Endothelial cell of umbilical vein (primary cell): ENCODE measurements at regions not wholly inside any gene's neighbourhood (a gene's known extent, or its start where the extent isn't known, plus 50 kb on each side); places are given as distances from the start of the nearest gene placed in this dataset.

Source experiments
- BruUV-seq: library from RNA; stranded (reverse); fragments of 400-500 nt; replicated peaks from 2 replicates; lab custom pipeline; 2021; lab: Mats Ljungman, UMichigan
- CTCF ChIA-PET: fragments of 300-600, 350-600 bp; sonication (Branson Sonifier 250); formaldehyde crosslinking; loops from one replicate; lab custom pipeline; 2021; ENCODE audit warnings: antibody characterized with exemption, inconsistent platforms; lab: Charles Lee
- POLR2A ChIA-PET: fragments of 300-600, 350-600 bp; sonication (Branson Sonifier 250); formaldehyde crosslinking; loops from one replicate; lab custom pipeline; 2021; ENCODE audit warnings: antibody characterized with exemption, inconsistent platforms; lab: Charles Lee
- DNase-seq: peaks from one replicate; pipeline ENCODE4 v3.0.0-alpha.2; 2011; ENCODE audit warnings: low read depth, low spot score
- FAIRE-seq: peaks from 2 replicates; lab custom pipeline; 2011; peaks lifted over from hg19 to GRCh38; lab: Jason Lieb, UNC
- H2AFZ ChIP-seq: 2 replicates; pipeline ENCODE4 v1.6.0; 2012; ENCODE audit warnings: low read depth, low read length, control low read depth, inconsistent platforms
- H3K27ac ChIP-seq: 2 replicates; pipeline ENCODE4 v1.5.1; 2011; ENCODE audit warnings: low read depth, mild to moderate bottlenecking, control low read depth, low read length, moderate library complexity; ENCODE audit not compliant: insufficient read depth
- H3K27me3 ChIP-seq, 2 experiments: 2 replicates each; pipeline versions ENCODE4 v1.6.0 to v1.6.1; 2011; ENCODE audit warnings: low read length in 2 of 2, mixed read lengths in 1 of 2; ENCODE audit not compliant: control insufficient read depth in 2 of 2, insufficient read depth in 2 of 2
- H3K36me3 ChIP-seq, 2 experiments: 2 replicates in 1 of 2; 3 replicates in 1 of 2; pipeline ENCODE4 v1.5.1; 2011; ENCODE audit warnings: low read length in 2 of 2, mild to moderate bottlenecking in 1 of 2, moderate library complexity in 1 of 2; ENCODE audit not compliant: control insufficient read depth in 2 of 2, insufficient read depth in 2 of 2; ENCODE audit errors: extremely low read depth in 1 of 2
- H3K4me1 ChIP-seq: 3 replicates; pipeline ENCODE4 v1.5.1; 2011; ENCODE audit warnings: mild to moderate bottlenecking, low read length; ENCODE audit not compliant: control insufficient read depth, insufficient read depth; ENCODE audit errors: extremely low read depth
- H3K4me2 ChIP-seq: 2 replicates; pipeline ENCODE4 v1.6.1; 2011; ENCODE audit warnings: low read length, control low read depth, mixed read lengths; ENCODE audit not compliant: insufficient read depth
- H3K4me3 ChIP-seq, 3 experiments: fragments of 200-600 bp in 1 of 3; sonication (generic), shearing (Covaris generic) in 1 of 3; replicated peaks in 1 of 3; 2 replicates each; pipeline ENCODE4 v1.5.1; 2011 to 2016; ENCODE audit warnings: control low read depth in 3 of 3, low read length in 3 of 3, mild to moderate bottlenecking in 2 of 3, inconsistent platforms in 1 of 3, low read depth in 1 of 3, moderate library complexity in 1 of 3; ENCODE audit not compliant: insufficient read depth in 1 of 3
- H3K79me2 ChIP-seq: 2 replicates; pipeline ENCODE4 v1.6.0; 2012; ENCODE audit warnings: low read length, inconsistent platforms; ENCODE audit not compliant: control insufficient read depth, insufficient read depth
- H3K9ac ChIP-seq: replicated peaks from 2 replicates; pipeline ENCODE3; 2011; ENCODE audit warnings: low read length, control low read depth; ENCODE audit not compliant: insufficient read depth; ENCODE audit errors: extremely low read depth
- H3K9me1 ChIP-seq: replicated peaks from 3 replicates; pipeline ENCODE4 v1.6.0; 2011; ENCODE audit warnings: mild to moderate bottlenecking, low read length; ENCODE audit not compliant: control insufficient read depth, insufficient read depth; ENCODE audit errors: extremely low read depth
- H3K9me3 ChIP-seq: replicated peaks from 2 replicates; pipeline ENCODE4 v1.5.1; 2012; ENCODE audit warnings: low read length, inconsistent platforms; ENCODE audit not compliant: control insufficient read depth, insufficient read depth
- H4K20me1 ChIP-seq: replicated peaks from 2 replicates; pipeline ENCODE3; 2011; ENCODE audit warnings: mild to moderate bottlenecking, low read length; ENCODE audit not compliant: control insufficient read depth, insufficient read depth; ENCODE audit errors: extremely low read depth
- EZH2 ChIP-seq: IDR thresholded peaks from 2 replicates; pipeline ENCODE4 v1.6.1; 2012; ENCODE audit warnings: borderline replicate concordance, low read depth, mild to moderate bottlenecking, moderate library complexity, low read length, inconsistent platforms; ENCODE audit not compliant: severe bottlenecking
- FOS ChIP-seq: IDR thresholded peaks from 2 replicates; pipeline ENCODE4 v1.6.1; 2011; ENCODE audit warnings: mild to moderate bottlenecking, low read length, moderate library complexity, borderline replicate concordance; ENCODE audit not compliant: insufficient read depth
- GATA2 ChIP-seq: IDR thresholded peaks from 2 replicates; pipeline ENCODE4 v1.7.0; 2011; ENCODE audit warnings: low read depth, mild to moderate bottlenecking, moderate library complexity, mixed read lengths, low read length; ENCODE audit not compliant: insufficient read length, insufficient read depth
- JUN ChIP-seq: IDR thresholded peaks from 2 replicates; pipeline ENCODE4 v1.6.1; 2011; ENCODE audit warnings: borderline replicate concordance, low read depth; ENCODE audit not compliant: insufficient read length, insufficient read depth
- MYC ChIP-seq: IDR thresholded peaks from one replicate; pipeline ENCODE4 v1.6.1; 2011; ENCODE audit warnings: mild to moderate bottlenecking, low read depth, low read length
- POLR2A ChIP-seq: IDR thresholded peaks from 2 replicates; pipeline ENCODE4 v1.6.1; 2012; ENCODE audit warnings: low read depth, mild to moderate bottlenecking, control low read depth, low read length
- dilution Hi-C: fragments of 300-500 bp; cut with MboI; formaldehyde crosslinking; loops from one replicate; pipeline ENCODE4 v1.15.0; 2019; ENCODE audit warnings: low sequenced_read_pairs; ENCODE audit not compliant: extremely low pct_ligation_motif_present
- intact Hi-C: fragments of 100-400 bp; cut with micrococcal nuclease; formaldehyde crosslinking; loops from one replicate; pipeline ENCODE4 v1.10.0; 2022
- TF ChIP-seq, protein P1 (sequence below): IDR thresholded peaks from 2 replicates; pipeline ENCODE4 v1.6.1; 2011; ENCODE audit not compliant: insufficient read depth, insufficient read length
- TF ChIP-seq, protein P2 (sequence below), 2 donors: IDR thresholded peaks; 1 replicate in 1 of 2; 2 replicates in 1 of 2; pipeline ENCODE4 v1.5.1; 2011; ENCODE audit warnings: low read length in 2 of 2, mild to moderate bottlenecking in 2 of 2, moderate library complexity in 2 of 2, control low read depth in 1 of 2, inconsistent platforms in 1 of 2, low read depth in 1 of 2; ENCODE audit not compliant: insufficient read depth in 1 of 2; ENCODE audit errors: extremely low read depth in 1 of 2

DNA sequence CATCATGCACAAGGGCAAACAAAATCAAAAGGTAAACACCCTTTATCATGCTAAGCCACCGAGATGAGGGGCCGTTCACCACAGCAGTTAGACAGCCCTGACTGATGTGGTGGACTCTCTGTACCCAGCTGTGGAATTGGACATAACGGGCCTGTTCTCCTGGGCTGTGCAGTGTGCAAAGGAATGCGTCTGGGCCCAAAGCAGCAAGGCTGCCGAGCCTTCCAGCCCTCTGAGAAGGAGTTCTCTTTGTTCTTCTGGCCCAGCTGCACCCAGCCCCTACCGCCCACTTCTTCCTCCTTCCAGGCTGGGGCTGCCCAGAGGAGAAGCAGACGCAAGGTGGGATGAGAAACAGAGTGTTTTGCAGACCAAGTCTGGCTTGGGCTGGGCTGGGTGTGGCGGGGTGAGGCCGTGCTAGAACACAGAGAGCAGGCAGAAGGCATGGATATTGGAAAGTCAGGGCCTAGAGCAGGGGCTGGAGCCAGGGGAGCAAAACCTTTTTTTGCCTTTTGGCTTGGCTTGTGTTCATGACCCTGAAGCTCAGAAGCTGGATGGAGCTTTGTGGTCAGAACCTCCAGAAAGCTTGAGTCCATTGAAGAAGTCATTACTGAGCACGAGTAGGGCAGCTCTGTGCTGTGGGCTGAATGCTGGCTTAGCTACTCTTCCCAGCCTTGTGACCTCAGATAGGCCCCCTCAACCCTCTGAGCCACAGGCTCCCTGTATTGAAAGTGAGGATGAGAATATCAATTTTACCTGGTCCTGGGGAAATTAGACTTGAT is 49.8 kb upstream of the SH3PXD2B start:
- no peaks in the 10 kb centered on the region for H3K4me1 ChIP-seq
- intact Hi-C loops = no loop called here
- dilution Hi-C loops = no loop called here
- H3K79me2 ChIP-seq = no peaks in the 10 kb centered on the region
- POLR2A ChIA-PET = no interaction called here
- DNase-seq = no peak
- H3K9me3 ChIP-seq = no peaks in the 10 kb centered on the region
- H3K4me2 ChIP-seq = no peak overlapping the region
- H3K27me3 ChIP-seq = no peaks in the 10 kb centered on the region
- BruUV-seq = no TSS peak
- H3K4me3 ChIP-seq = no peak overlapping the region
- no peak overlapping the region for H3K27ac ChIP-seq
- TF ChIP-seq MYC (no peak), EZH2 (no peak), POLR2A (no peak), JUN (no peak), FOS (no peak), GATA2 (no peak)
- TF ChIP-seq, protein P1, sequence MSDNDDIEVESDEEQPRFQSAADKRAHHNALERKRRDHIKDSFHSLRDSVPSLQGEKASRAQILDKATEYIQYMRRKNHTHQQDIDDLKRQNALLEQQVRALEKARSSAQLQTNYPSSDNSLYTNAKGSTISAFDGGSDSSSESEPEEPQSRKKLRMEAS = no peak
- TF ChIP-seq, protein P2, sequence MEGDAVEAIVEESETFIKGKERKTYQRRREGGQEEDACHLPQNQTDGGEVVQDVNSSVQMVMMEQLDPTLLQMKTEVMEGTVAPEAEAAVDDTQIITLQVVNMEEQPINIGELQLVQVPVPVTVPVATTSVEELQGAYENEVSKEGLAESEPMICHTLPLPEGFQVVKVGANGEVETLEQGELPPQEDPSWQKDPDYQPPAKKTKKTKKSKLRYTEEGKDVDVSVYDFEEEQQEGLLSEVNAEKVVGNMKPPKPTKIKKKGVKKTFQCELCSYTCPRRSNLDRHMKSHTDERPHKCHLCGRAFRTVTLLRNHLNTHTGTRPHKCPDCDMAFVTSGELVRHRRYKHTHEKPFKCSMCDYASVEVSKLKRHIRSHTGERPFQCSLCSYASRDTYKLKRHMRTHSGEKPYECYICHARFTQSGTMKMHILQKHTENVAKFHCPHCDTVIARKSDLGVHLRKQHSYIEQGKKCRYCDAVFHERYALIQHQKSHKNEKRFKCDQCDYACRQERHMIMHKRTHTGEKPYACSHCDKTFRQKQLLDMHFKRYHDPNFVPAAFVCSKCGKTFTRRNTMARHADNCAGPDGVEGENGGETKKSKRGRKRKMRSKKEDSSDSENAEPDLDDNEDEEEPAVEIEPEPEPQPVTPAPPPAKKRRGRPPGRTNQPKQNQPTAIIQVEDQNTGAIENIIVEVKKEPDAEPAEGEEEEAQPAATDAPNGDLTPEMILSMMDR (IDR thresholded peaks at IDR 0.05; ENCODE audit: extremely low read depth in 1 of 2, insufficient read depth in 1 of 2, low read depth in 1 of 2, low read length in 2 of 2) = no peak
- H2AFZ ChIP-seq = no peak overlapping the region
- FAIRE-seq = no peak
- no peaks in the 10 kb centered on the region for H3K36me3 ChIP-seq
- H3K9me1 ChIP-seq = no peaks in the 10 kb centered on the region
- H4K20me1 ChIP-seq = no peaks in the 10 kb centered on the region
- CTCF ChIA-PET = no interaction called here
- H3K9ac ChIP-seq = no peak overlapping the region
